NCI-H345 treated with DMSO at 0.1 percent for 48 hours (cell line): ENCODE measurements at regions not wholly inside any gene's neighbourhood (a gene's known extent, or its start where the extent isn't known, plus 50 kb on each side); places are given as distances from the start of the nearest gene placed in this dataset.

Source experiments
- DNase-seq: peaks from one replicate; lab custom pipeline; 2025; ENCODE audit not compliant: unreplicated experiment; lab: John Stamatoyannopoulos, UW

- no peak for DNase-seq
These were observed 78.7 kb upstream of the RFC3 start for GRCh38 chr13:33739254-33739653.

- DNase-seq: no peak
These were observed 77.8 kb upstream of the RFC3 start for GRCh38 chr13:33740134-33740538.

- no peak for DNase-seq
These were observed 75.6 kb upstream of the RFC3 start for GRCh38 chr13:33742321-33742720.

GRCh38 chr13:33743438-33744368 lies 74.2 kb upstream of the RFC3 start:
- no peak for DNase-seq

- DNase-seq: no peak
These were observed 73.2 kb upstream of the RFC3 start for GRCh38 chr13:33744589-33745369.

- DNase-seq: peak; percentile 74
These were observed 72.3 kb upstream of the RFC3 start for GRCh38 chr13:33745370-33746324.

GRCh38 chr13:33746867-33747266 lies 71.1 kb upstream of the RFC3 start:
- DNase-seq: no peak

GRCh38 chr13:33751151-33751550 lies 66.8 kb upstream of the RFC3 start:
- no peak for DNase-seq

- no peak for DNase-seq
These were observed 65.9 kb upstream of the RFC3 start for GRCh38 chr13:33752094-33752493.

- DNase-seq: no peak
These were observed 65.4 kb upstream of the RFC3 start for GRCh38 chr13:33752597-33752996.

- no peak for DNase-seq
These were observed 61.0 kb upstream of the RFC3 start for GRCh38 chr13:33756929-33757328.

GRCh38 chr13:33757713-33758112 lies 60.2 kb upstream of the RFC3 start:
- no peak for DNase-seq

- no peak for DNase-seq
These were observed 59.8 kb upstream of the RFC3 start for GRCh38 chr13:33758113-33758512.

- peak; percentile 21 for DNase-seq
These were observed 56.2 kb upstream of the RFC3 start for GRCh38 chr13:33761740-33762139.

GRCh38 chr13:33763021-33763420 lies 54.9 kb upstream of the RFC3 start:
- DNase-seq: no peak

- no peak for DNase-seq
These were observed 53.2 kb upstream of the RFC3 start for GRCh38 chr13:33764716-33765115.

- no peak for DNase-seq
These were observed 51.4 kb upstream of the RFC3 start for GRCh38 chr13:33766329-33767123.

GRCh38 chr13:33767140-33767539 lies 50.8 kb upstream of the RFC3 start:
- no peak for DNase-seq
